ENCODE measurements at regions not wholly inside any gene's neighbourhood (a gene's known extent, or its start where the extent isn't known, plus 50 kb on each side); places are given as distances from the start of the nearest gene placed in this dataset.

DNA sequence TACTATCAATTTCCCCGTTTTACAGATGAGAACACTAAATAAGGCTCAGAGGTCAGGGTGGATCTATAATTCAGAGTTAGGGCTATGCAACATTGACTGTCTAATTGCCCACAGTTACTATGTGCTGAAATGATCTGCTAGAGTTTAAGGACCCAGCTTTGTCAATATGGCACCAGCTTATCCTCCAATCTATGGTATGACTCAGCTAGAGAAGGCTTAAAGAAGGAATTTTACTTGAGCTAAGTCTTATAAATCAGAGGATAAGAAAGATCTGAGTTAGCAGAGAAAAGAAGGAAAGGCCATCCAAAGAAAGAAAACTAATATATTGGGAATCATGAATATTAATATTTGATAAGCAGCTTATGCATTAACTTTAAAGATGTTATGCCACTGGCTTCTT, 78.1 kb downstream of the ASB9 start:
- H3K9me3 ChIP-seq (ENCODE audit: control insufficient read depth, insufficient read depth, low read depth, low read length) = no peaks in the 10 kb centered on the region
- no peaks in the 10 kb centered on the region for H3K36me3 ChIP-seq (ENCODE audit: control insufficient read depth in 2 of 2, insufficient read depth in 1 of 2, low read length in 2 of 2)
- no peaks in the 10 kb centered on the region for H3K4me1 ChIP-seq (ENCODE audit: control insufficient read depth, insufficient read depth, low read length)
- no peak overlapping the region for H3K27ac ChIP-seq (ENCODE audit: extremely low read depth, low read depth, low read length)
- ChIA-PET CTCF (interaction anchor here (0.6 kb wide), 1 partner anchor 625 kb away, joined by 3 read pairs; no protein-coding TSS in a partner anchor), POLR2A (no interaction called here)
- H3K4me3 ChIP-seq (ENCODE audit: low read depth, low read length) = no peak overlapping the region
- TF ChIP-seq, protein P1, sequence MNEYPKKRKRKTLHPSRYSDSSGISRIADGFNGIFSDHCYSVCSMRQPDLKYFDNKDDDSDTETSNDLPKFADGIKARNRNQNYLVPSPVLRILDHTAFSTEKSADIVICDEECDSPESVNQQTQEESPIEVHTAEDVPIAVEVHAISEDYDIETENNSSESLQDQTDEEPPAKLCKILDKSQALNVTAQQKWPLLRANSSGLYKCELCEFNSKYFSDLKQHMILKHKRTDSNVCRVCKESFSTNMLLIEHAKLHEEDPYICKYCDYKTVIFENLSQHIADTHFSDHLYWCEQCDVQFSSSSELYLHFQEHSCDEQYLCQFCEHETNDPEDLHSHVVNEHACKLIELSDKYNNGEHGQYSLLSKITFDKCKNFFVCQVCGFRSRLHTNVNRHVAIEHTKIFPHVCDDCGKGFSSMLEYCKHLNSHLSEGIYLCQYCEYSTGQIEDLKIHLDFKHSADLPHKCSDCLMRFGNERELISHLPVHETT (tag by site-specific recombination; IDR thresholded peaks at IDR 0.05) = no peak
- TF ChIP-seq, protein P2, sequence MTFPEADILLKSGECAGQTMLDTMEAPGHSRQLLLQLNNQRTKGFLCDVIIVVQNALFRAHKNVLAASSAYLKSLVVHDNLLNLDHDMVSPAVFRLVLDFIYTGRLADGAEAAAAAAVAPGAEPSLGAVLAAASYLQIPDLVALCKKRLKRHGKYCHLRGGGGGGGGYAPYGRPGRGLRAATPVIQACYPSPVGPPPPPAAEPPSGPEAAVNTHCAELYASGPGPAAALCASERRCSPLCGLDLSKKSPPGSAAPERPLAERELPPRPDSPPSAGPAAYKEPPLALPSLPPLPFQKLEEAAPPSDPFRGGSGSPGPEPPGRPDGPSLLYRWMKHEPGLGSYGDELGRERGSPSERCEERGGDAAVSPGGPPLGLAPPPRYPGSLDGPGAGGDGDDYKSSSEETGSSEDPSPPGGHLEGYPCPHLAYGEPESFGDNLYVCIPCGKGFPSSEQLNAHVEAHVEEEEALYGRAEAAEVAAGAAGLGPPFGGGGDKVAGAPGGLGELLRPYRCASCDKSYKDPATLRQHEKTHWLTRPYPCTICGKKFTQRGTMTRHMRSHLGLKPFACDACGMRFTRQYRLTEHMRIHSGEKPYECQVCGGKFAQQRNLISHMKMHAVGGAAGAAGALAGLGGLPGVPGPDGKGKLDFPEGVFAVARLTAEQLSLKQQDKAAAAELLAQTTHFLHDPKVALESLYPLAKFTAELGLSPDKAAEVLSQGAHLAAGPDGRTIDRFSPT (tag by site-specific recombination; IDR thresholded peaks at IDR 0.05) = no peak
- TF ChIP-seq ZNF585B (tag by site-specific recombination; IDR thresholded peaks at IDR 0.05) = no peak
- no peak for TF ChIP-seq ZNF549 (tag by site-specific recombination; IDR thresholded peaks at IDR 0.05)
- TF ChIP-seq, protein P3, sequence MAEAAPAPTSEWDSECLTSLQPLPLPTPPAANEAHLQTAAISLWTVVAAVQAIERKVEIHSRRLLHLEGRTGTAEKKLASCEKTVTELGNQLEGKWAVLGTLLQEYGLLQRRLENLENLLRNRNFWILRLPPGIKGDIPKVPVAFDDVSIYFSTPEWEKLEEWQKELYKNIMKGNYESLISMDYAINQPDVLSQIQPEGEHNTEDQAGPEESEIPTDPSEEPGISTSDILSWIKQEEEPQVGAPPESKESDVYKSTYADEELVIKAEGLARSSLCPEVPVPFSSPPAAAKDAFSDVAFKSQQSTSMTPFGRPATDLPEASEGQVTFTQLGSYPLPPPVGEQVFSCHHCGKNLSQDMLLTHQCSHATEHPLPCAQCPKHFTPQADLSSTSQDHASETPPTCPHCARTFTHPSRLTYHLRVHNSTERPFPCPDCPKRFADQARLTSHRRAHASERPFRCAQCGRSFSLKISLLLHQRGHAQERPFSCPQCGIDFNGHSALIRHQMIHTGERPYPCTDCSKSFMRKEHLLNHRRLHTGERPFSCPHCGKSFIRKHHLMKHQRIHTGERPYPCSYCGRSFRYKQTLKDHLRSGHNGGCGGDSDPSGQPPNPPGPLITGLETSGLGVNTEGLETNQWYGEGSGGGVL (tag by site-specific recombination; IDR thresholded peaks at IDR 0.05) = no peak
- TF ChIP-seq, protein P4, sequence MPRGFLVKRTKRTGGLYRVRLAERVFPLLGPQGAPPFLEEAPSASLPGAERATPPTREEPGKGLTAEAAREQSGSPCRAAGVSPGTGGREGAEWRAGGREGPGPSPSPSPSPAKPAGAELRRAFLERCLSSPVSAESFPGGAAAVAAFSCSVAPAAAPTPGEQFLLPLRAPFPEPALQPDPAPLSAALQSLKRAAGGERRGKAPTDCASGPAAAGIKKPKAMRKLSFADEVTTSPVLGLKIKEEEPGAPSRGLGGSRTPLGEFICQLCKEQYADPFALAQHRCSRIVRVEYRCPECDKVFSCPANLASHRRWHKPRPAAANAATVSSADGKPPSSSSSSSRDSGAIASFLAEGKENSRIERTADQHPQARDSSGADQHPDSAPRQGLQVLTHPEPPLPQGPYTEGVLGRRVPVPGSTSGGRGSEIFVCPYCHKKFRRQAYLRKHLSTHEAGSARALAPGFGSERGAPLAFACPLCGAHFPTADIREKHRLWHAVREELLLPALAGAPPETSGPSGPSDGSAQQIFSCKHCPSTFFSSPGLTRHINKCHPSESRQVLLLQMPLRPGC (tag by site-specific recombination; IDR thresholded peaks at IDR 0.05) = no peak
- no peak for TF ChIP-seq ZNF354C (tag by site-specific recombination; IDR thresholded peaks at IDR 0.05; ENCODE audit: borderline replicate concordance, low read depth)
- no peak for TF ChIP-seq ZNF202 (tag by site-specific recombination; IDR thresholded peaks at IDR 0.05; ENCODE audit: borderline replicate concordance)
- TF ChIP-seq, protein P5, sequence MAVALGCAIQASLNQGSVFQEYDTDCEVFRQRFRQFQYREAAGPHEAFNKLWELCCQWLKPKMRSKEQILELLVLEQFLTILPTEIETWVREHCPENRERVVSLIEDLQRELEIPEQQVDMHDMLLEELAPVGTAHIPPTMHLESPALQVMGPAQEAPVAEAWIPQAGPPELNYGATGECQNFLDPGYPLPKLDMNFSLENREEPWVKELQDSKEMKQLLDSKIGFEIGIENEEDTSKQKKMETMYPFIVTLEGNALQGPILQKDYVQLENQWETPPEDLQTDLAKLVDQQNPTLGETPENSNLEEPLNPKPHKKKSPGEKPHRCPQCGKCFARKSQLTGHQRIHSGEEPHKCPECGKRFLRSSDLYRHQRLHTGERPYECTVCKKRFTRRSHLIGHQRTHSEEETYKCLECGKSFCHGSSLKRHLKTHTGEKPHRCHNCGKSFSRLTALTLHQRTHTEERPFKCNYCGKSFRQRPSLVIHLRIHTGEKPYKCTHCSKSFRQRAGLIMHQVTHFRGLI (tag by site-specific recombination; IDR thresholded peaks at IDR 0.05) = no peak
- TF ChIP-seq ZNF792 (tag by site-specific recombination; IDR thresholded peaks at IDR 0.05) = no peak
- TF ChIP-seq ZNF624 (tag by site-specific recombination; IDR thresholded peaks at IDR 0.05) = no peak
- no peak for TF ChIP-seq ZNF223 (tag by site-specific recombination; IDR thresholded peaks at IDR 0.05)
- TF ChIP-seq ZFP69B (tag by site-specific recombination; IDR thresholded peaks at IDR 0.05) = no peak
- TF ChIP-seq ZNF426 (tag by site-specific recombination; IDR thresholded peaks at IDR 0.05) = no peak
- TF ChIP-seq ZNF776 (tag by site-specific recombination; IDR thresholded peaks at IDR 0.05; ENCODE audit: borderline replicate concordance) = no peak

DNA sequence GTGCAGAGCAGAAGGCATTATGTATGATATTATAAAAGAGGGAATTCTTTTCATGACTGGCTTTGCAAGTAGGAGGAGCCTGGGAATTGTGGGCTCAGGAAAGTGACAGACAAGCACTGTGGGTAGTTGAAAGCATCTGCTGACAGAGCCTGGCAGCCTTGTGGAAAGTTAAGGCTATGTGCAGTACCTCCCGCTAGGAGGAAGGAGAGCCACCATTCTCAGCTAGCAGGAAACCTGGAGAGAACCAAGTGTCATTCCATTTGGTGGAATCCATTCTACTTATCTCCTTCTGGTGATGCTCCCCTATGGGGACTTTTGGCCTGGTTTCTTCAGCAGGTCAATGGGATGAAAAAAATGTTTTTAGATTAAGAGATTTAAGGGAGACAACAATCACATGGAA, 81.8 kb downstream of the ASB9 start:
- no peaks in the 10 kb centered on the region for H3K9me3 ChIP-seq (ENCODE audit: control insufficient read depth, insufficient read depth, low read depth, low read length)
- H3K4me3 ChIP-seq (ENCODE audit: low read depth, low read length) = no peak overlapping the region
- no peaks in the 10 kb centered on the region for H3K36me3 ChIP-seq (ENCODE audit: control insufficient read depth in 2 of 2, insufficient read depth in 1 of 2, low read length in 2 of 2)
- CTCF ChIA-PET = no interaction called here
- no peak overlapping the region for H3K27ac ChIP-seq (ENCODE audit: extremely low read depth, low read depth, low read length)
- H3K4me1 ChIP-seq (ENCODE audit: control insufficient read depth, insufficient read depth, low read length) = no peaks in the 10 kb centered on the region
- POLR2A ChIA-PET = no interaction called here
- TF ChIP-seq ZNF629 (tag by site-specific recombination; IDR thresholded peaks at IDR 0.05) (no peak), ZBTB48 (tag by site-specific recombination; IDR thresholded peaks at IDR 0.05) (no peak), ZNF549 (tag by site-specific recombination; IDR thresholded peaks at IDR 0.05) (no peak), KLF7 (tag by site-specific recombination; IDR thresholded peaks at IDR 0.05; ENCODE audit: borderline replicate concordance) (no peak), ZNF530 (tag by site-specific recombination; IDR thresholded peaks at IDR 0.05; ENCODE audit: low read depth) (no peak)
- TF ChIP-seq, protein P6, sequence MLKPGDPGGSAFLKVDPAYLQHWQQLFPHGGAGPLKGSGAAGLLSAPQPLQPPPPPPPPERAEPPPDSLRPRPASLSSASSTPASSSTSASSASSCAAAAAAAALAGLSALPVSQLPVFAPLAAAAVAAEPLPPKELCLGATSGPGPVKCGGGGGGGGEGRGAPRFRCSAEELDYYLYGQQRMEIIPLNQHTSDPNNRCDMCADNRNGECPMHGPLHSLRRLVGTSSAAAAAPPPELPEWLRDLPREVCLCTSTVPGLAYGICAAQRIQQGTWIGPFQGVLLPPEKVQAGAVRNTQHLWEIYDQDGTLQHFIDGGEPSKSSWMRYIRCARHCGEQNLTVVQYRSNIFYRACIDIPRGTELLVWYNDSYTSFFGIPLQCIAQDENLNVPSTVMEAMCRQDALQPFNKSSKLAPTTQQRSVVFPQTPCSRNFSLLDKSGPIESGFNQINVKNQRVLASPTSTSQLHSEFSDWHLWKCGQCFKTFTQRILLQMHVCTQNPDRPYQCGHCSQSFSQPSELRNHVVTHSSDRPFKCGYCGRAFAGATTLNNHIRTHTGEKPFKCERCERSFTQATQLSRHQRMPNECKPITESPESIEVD (tag by site-specific recombination; IDR thresholded peaks at IDR 0.05) = no peak
- TF ChIP-seq, protein P7, sequence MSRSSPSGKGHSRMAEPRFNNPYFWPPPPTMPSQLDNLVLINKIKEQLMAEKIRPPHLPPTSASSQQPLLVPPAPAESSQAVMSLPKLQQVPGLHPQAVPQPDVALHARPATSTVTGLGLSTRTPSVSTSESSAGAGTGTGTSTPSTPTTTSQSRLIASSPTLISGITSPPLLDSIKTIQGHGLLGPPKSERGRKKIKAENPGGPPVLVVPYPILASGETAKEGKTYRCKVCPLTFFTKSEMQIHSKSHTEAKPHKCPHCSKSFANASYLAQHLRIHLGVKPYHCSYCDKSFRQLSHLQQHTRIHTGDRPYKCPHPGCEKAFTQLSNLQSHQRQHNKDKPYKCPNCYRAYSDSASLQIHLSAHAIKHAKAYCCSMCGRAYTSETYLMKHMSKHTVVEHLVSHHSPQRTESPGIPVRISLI (tag by site-specific recombination; IDR thresholded peaks at IDR 0.05) = no peak
- TF ChIP-seq, protein P8, sequence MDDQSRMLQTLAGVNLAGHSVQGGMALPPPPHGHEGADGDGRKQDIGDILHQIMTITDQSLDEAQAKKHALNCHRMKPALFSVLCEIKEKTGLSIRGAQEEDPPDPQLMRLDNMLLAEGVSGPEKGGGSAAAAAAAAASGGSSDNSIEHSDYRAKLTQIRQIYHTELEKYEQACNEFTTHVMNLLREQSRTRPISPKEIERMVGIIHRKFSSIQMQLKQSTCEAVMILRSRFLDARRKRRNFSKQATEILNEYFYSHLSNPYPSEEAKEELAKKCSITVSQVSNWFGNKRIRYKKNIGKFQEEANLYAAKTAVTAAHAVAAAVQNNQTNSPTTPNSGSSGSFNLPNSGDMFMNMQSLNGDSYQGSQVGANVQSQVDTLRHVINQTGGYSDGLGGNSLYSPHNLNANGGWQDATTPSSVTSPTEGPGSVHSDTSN (CRISPR knock-in tag; IDR thresholded peaks at IDR 0.05) = no peak

Measured in HEK293 (cell line).